Renal pelvis (tissue), 1 donor: ENCODE measurements at regions not wholly inside any gene's neighbourhood (a gene's known extent, or its start where the extent isn't known, plus 50 kb on each side); places are given as distances from the start of the nearest gene placed in this dataset.

Experiments used
- DNase-seq: peaks from one replicate; pipeline ENCODE4 v3.0.0-alpha.2; 2013

DNA sequence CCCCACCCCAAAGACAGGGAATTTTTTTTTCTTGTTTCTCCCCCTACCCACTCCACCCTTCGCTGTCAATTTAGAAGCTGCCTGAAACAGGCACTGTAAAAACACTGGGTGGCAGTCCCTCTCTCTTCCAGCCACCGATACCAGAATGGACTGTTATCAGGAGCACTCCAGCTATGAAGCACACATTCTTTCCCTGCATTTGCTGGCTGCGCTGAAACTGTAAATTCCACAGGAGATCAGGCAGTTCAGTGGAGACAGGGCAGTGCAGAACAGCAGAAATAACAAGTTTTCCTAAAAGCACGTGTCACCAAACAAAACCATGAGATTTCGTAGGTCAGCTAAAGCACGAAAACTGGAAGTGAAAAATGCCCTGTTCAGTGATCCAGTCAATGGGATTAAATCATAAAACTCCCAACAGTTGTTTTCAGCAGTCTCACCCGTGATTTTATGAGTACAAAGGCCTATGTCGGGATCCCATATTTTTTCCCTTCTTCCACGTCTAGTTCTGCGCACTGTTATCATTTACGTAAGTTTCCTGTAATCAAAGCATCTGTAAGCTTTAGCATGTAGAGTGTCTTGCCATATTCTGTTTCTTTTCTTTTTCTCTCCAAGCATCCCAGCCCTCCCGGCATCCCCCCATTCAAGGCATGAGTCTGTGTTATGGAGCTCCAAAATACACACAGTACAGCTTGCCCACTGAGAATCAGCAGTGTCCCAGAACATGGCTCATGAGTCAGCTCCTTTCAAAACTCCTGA is 359.9 kb upstream of the EPHA7 start:
- DNase-seq, result peak; percentile 38

DNA sequence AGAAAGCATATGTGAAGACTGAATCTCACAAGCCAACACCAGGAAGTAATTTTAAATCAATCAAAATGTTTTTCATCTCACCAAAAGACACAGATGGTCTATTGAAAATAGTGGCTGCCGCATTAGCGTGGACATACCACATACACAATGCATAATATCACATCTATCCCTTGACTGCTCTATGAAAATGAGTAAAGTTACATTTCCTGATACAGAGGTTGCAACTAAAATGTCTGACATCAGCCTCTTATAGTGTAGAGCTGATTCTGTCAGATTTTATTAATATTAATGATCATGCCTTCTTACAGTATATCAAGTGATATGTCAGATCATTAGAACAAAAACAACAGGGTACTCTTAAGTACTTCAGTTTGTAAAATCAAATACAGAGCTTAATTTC is 339.8 kb upstream of the EPHA7 start:
- DNase-seq, result no peak

DNA sequence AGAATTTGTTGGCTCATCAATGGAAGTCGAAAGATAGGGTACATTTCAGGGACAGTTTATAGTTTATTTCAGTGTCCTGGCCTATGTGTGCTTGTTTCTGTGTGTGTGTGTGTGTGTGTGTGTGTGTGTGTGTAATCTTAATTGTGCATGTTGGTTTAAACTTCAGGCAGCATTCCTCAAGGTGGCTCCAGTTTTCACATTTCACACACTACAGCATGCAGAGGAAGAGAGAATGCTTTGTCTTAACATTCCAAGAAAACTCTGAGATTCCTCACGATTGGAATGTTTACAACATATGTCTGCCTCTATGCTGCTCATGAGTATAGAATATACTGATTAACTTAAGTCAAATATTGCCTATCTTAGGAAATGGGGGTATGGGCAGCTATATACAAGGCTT is 332.6 kb upstream of the EPHA7 start:
- no peak for DNase-seq

DNA sequence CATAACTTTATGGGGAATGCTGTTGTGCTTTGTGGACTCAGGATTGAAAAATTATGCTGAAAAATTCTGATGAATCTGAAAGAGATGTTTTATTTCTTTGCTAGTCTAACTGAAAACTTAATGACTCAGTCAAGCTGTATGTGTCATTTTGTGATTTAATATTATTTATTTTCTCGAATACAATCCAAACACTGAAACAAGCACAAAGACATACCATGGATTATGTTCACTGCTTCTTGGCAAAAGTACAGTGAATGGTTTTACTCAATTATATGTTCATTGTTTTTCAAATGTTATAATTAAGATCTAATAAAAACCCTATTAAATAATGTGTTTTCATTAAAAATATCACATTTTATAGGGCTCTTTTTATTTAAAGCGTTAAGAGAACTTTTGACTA is 330.6 kb upstream of the EPHA7 start:
- DNase-seq, result no peak

DNA sequence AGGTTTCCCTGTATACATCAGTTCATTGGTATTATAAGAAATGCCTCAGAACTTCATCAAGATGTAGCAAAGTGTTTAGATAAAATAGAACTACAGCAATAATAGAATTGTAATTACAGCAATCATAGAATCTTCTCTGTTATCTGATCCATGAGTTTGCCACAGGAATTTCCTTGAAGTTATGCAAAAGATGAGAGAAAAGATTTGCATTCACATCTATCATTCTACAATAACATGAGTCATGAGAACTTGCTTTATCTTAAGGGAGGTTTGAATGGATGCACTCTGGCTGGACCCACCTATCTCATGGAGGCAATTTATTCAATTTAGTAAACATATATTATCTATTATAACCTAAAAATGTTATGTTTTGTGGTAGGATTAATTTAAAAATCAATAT is 329.8 kb upstream of the EPHA7 start:
- no peak for DNase-seq

DNA sequence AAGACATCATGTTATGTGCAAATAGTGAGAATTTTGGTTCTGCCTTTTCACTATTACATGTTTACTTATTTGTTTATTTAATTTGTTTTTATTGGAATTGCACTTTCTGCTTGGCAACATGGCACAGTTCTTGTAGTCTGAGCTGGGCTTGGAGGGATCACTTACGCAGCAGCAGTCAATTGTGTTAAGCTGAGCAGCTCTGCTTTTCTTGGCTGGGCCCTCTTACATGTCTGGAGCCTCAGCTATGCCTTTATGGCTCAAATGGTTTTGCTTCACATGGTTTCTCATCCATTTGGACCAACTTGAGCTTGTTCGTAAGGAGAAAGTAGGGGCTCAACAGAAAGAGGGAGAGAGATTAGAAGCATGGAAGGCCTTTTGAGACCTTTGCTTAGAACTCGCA is 327.5 kb upstream of the EPHA7 start:
- no peak for DNase-seq

DNA sequence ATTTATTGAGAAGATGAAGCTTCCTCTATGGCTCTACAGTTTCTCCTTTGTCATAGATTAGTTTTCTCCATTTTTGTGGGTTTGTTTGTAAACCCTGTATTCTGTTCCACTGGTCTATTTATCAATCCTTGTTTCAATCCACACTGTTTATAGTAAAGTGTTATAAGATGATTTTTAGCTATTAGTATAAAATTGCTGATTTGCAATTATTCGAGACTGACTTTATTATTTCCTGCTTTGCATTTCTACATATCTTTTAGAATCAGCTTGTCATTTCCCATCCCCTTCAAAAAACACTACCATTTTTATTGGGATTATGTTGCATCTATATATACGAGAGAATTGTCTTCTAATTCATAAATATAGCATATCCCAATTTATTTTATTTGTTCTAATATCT is 325.9 kb upstream of the EPHA7 start:
- DNase-seq, result no peak

DNA sequence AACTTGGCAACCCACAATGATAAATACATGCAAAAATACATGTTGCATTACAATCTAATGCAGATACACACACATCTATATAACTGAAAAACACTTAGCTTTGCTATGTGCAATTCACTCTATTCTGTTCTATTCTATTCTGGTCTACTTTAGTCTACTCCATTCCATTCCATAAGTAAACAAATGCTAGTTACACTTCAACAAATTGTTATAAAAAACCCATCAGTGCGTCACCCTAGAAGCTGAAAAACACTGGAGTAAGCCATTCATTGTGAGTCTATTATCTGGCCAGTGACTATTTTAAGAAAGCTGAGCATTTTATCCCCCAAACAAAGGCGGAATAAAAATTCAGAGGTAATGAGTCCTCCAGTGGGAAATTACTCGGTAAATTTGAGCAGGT is 315.7 kb upstream of the EPHA7 start:
- no peak for DNase-seq

DNA sequence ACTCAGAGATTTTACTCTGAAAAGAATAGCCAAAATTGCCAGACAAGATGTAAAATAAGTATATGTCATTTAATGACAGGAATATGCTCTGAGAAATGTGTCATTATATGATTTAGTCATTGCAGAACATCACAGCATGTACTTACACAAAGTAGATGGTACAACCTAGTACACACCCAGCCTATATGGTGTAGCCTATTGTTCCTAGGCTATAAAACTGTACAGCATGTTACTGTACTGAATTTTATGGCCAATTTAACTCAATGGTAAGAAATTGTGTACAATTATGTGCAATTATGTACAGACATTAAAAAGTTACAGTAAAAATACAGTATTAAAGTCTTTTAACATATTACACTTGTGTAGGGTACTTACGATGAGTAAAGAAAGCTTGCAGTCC is 311.9 kb upstream of the EPHA7 start:
- no peak for DNase-seq

DNA sequence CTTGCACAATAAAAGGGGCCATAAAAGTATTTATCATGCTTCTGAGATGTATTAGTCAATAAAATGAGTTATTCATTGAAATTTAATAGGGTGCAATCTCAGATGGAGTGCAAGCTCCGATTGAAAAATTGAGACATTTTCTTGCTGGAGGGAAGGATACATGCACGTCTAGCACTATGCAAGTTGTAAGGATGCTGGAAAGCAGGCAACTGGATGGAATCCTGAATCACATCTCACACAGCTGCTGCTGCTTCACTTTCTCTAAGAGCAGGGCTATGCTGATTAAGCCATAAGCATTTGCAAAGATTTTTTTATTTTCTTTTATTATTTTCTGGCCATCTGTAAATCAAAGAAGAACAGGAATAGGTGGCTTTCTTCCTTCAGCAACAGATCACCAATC is 308.8 kb upstream of the EPHA7 start:
- DNase-seq, result no peak

DNA sequence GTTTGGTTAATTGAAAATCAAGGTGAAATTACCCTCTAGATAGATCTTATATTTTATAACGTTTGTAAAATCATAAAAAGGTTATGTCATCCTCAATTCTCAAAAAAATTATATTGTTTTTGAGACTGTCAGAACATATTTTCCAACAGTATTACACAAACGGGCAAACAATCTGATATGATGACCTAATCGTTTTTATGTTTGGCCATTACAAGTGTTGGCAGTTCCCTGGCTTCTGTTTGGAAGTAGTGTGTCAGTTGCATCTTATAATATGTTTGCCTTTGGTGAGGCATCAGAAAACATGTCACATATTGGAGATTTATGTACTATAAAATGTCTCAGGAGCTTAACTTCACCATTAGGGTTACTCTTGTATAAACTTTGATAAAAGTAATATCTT is 308.1 kb upstream of the EPHA7 start:
- no peak for DNase-seq

DNA sequence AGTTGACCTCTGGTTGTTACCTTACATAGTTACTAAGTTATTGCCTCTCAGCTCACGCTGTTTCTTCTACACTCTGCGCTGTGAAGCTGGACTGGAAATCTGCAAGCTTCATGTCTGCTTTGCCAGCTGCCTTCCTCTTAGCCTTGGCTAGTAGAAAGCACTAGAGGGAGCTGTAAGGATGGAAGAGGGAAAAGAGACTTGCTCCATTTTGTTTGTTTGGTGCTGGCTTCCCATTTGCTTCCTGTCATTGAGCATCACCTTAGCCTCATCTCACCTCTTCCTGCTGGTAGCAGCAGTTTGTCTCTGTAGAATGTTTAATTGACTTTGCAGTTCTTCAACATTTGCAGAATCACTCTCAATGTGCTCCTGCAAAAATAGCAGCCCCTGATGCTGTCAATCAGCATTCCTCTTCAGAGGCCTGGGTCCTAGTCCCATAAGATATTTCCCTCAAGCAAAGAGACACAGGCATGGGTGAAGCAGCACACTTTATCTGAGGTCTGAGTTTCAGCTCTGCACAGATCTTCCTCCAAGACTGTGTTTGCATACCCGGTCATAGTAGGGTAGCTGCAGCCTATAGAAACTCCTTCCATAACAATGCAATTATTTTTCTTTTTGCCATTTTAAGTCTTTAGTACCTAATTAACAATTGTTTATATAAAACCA is 302.2 kb upstream of the EPHA7 start:
- DNase-seq, result peak; percentile 7

DNA sequence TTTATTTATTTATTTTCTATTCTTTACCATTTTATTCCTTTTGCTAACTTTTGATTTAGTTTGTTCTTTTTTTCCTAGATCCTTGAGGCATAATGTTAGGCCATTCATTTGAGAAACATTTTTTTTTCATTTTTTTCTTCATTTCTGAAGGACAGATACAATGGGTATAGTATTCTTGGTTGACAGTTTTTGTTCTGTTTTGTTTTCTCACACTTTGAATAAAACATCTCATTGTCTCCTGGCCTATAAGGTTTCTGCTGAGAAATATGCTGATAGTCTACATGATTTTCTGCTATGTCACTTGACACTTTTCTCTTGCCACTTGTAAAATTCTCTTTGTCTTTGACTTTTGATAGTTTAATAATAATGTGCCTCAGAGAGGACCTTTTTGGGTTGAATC is 294.6 kb upstream of the EPHA7 start:
- no peak for DNase-seq

DNA sequence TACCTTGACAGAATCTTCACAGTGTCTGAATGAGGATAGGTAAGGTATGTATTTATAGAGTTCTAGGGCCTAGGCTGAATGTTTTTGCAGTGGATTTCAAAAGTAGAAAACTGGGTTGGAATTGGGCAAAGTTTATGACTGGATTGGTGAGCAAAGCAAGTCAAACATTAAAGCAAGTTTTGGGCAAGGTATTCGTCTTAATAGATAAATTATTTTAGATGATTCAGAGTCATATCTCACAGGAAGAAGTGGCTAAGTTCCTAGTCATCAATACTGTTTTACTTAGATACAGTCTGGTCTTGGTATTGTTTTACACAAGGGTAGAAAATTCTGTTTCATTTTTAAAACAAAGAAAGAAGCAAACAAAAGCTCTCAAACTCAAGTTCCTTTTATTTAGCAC is 284.1 kb upstream of the EPHA7 start:
- no peak for DNase-seq

DNA sequence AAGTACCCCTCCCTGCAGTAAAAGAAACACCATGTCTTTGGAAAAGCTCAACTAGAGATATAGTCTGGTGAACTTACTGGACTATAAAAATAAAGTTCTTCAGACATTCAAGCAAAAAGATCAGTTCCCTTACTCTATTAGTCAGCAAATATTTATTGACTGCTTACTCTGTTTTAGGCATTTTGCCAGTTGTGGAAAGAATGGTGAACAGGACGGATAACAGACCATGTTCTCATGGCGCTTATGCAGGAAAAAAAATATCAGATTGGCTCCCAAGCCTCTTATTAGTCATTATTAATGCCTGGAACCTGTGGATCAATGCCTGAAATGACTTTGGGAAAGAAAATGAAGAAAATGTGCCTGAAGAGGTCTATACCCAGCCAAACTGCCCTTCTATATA is 282.2 kb upstream of the EPHA7 start:
- no peak for DNase-seq

DNA sequence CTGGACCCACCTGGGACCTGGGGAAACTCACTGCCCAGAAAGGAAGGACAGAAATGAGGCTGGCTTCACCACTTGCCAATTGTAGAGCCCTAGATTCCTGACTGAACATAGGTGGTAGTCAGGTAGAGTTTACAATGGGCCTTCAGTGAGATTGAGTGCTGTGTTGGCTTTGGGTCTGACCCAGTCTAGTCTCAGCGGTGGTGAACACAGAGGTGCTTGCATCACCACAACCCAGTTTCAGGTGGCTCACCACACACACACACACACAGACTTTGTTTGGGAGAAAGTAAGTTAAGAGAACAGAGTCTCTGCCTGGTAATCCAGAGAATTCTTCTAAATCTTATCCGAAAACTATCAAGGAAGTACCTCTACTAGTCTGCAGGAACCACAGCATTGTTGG is 266.1 kb upstream of the EPHA7 start:
- no peak for DNase-seq

DNA sequence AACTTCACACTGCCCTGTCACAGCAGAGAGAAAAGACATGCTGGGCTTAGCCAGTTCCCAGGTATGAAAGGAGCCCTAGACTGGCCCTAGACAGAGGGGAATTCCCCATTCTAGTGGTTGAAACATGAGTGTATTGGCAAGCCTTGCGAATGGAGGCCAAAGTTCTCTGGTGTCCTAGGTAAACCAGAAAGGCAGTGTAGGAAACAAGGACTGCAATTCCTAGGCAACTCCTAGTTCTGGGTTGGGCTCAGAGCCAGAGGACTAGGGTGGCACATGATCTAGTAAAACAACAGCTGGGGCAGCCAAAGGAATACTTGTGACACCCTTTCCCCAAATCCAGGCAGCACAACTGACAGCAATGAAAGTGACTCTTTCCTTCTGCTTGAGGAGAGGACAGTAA is 265.0 kb upstream of the EPHA7 start:
- no peak for DNase-seq

DNA sequence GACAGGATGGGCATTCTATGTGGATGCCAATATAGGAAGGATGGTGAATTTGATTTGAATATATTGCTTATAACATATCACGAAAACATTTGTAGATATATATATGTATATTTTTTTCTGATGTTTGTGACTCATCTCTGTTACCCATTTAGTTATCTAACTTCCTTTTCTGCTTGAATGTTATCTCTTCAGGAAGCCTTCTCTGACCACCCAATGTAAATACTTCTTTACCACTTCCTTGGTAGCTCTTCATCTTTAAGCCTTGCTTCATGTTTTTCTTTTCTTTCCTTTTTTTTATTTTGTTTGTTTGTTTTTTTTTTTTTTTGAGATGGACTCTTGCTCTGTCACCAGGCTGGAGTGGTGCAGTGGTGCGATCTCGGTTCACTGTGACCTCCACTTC is 260.5 kb upstream of the EPHA7 start:
- DNase-seq, result no peak

DNA sequence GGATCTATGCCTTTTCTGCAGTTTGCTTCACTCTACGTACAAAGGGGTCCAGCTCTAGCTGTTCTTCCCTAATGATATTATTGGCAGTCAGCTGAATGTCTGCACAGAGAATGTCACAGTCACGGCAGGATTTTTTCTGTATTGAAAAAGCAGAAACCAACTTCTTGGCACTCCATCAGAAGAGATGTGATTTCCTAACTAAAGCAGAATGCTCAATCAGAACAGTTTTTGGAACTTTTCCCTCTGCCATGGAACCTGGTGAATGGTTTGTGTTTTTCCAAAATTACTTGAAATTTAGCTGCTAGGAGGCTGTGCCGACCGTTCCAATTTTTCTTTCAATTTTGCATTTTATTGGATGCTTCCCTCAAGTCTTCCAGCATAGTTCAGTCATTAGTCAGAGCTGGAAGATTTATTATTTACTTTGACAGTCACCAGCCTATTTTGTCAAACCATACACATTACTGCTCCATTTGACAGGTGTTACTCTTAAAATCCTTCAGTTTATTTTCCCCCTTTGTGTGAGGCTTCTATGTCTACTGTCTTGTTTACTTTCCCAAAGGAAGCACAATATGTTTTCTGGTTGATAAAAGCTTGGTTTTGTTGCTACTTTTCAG is 259.6 kb upstream of the EPHA7 start:
- DNase-seq, result no peak

DNA sequence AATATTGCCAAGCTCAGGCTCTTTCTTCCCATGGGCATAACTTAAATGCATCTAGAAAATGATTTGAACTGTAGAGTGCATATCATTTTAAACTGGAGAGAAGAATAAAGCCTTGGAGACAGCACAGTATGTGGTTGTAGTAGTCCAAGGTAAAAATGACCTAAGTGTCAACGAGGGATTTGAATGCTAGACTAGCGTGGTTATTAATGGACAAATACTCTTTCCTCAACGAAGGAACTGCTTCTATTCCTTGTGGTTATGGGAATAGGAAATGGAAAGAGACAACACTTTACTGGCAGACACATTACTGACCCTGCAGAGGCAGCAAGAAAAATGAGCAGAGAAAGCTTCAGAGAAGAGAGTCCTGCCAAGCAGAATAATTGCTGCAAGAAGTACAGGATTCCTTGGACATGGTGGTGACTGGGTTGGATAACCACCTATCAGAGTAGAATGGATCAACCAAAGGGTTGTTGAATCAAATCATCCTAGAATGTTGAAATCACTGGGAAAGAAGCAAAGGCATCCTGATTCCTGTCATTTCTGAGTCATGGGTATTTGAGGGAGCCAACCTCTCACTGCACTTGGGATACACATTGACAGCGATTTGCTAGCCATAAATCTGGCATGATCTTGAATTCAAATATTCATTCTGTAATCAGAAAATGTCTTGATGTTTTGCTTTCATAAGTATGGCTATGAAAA is 258.1 kb upstream of the EPHA7 start:
- DNase-seq, result no peak

DNA sequence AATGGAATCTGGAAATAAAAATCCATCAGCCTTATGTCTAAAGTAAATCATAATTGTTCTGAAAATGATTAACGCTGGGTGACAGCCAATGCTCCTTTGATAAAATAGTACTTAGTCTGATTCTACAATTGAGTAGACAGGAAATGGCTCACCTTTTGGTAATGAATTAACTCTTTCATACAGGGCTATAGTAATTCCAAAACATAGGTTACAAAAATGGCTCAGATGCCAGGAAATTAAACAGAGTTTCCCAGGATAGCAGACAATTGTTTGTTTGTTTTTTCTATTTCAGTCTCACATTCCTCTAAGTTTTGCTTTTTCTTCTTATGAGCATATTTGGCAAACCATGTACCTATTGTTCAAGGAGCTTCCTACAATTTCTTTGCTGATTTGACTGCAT is 257.2 kb upstream of the EPHA7 start:
- DNase-seq, result no peak

DNA sequence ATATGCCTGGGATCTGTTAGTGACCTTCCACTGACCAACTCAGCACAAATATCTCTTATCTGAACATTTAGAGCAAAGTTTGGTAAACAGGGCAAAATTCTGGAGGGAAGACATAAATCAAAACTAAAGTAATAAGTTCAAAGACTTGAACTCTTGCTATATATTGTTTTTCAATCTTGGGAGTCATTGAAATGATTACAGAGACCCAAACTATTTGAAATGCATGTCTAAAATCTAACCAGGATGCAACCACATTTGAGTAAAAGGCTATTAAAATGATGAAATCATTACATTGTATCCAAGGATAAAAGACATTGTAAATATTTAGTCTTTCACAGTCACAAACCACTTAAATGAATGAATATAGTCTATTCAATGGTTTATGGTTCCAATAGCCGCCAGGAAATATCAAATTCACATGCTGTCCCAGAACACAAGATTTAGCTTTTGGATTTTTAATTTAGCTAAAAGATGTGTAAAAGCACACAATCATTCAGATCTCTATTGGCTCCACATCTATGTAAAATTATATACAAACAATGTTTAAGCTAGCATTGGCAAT is 256.6 kb upstream of the EPHA7 start:
- DNase-seq, result no peak

DNA sequence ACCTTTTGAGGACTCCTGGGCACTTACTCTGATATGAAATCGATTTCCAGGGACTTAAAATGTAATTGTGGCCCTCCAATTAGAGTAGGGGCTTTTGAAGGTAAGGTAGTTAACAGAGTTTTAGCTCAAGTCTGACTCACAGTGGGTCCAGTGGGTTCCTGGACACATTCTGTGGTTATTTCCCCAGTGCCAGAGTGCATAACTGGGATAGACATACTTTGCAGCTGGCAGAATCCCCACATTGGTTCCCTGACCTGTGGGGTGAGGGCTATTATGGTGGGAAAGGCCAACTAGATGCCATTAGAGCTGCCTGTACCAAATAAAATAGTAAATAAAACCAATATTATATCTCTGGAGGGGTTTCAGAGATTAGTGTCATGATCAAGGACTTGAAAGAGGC is 243.8 kb upstream of the EPHA7 start:
- DNase-seq, result no peak
